NOMO-1 treated with DMSO at 0.1 percent for 48 hours (cell line): ENCODE measurements at regions not wholly inside any gene's neighbourhood (a gene's known extent, or its start where the extent isn't known, plus 50 kb on each side); places are given as distances from the start of the nearest gene placed in this dataset.

ENCODE experiments used
- DNase-seq: peaks from one replicate; lab custom pipeline; 2025; ENCODE audit not compliant: unreplicated experiment; lab: John Stamatoyannopoulos, UW

- no peak for DNase-seq
Observed at GRCh38 chr16:85356157-85356556, 243.9 kb upstream of the CIBAR2 start.

GRCh38 chr16:85357323-85357722, 245.1 kb upstream of the CIBAR2 start:
- DNase-seq, result no peak

GRCh38 chr16:85357924-85358505, 245.7 kb upstream of the CIBAR2 start:
- no peak for DNase-seq

- no peak for DNase-seq
Observed at GRCh38 chr16:85358704-85359146, 246.5 kb upstream of the CIBAR2 start.

GRCh38 chr16:85359147-85359822, 247.0 kb upstream of the CIBAR2 start:
- DNase-seq, result no peak

GRCh38 chr16:85360323-85361277, 248.3 kb upstream of the CIBAR2 start:
- DNase-seq, result no peak

- no peak for DNase-seq
Observed at GRCh38 chr16:85361441-85362118, 249.3 kb upstream of the CIBAR2 start.

- DNase-seq, result no peak
Observed at GRCh38 chr16:85362443-85362842, 250.2 kb upstream of the CIBAR2 start.

- DNase-seq, result no peak
Observed at GRCh38 chr16:85363427-85363826, 249.7 kb upstream of the GSE1 start.

GRCh38 chr16:85363881-85364280, 249.2 kb upstream of the GSE1 start:
- no peak for DNase-seq

- no peak for DNase-seq
Observed at GRCh38 chr16:85364323-85365040, 248.6 kb upstream of the GSE1 start.

GRCh38 chr16:85365120-85365519, 248.0 kb upstream of the GSE1 start:
- no peak for DNase-seq

GRCh38 chr16:85366031-85366763, 246.9 kb upstream of the GSE1 start:
- no peak for DNase-seq

- no peak for DNase-seq
Observed at GRCh38 chr16:85367485-85367884, 245.6 kb upstream of the GSE1 start.

- no peak for DNase-seq
Observed at GRCh38 chr16:85369060-85369459, 244.1 kb upstream of the GSE1 start.

- DNase-seq, result peak; percentile 11
Observed at GRCh38 chr16:85369741-85370528, 243.2 kb upstream of the GSE1 start.

- no peak for DNase-seq
Observed at GRCh38 chr16:85370543-85370880, 242.6 kb upstream of the GSE1 start.

GRCh38 chr16:85370881-85371651, 242.1 kb upstream of the GSE1 start:
- DNase-seq, result no peak
